ENCODE measurements at regions not wholly inside any gene's neighbourhood (a gene's known extent, or its start where the extent isn't known, plus 50 kb on each side); places are given as distances from the start of the nearest gene placed in this dataset.

GRCh38 chr1:177354247-177354646 lies 183.5 kb downstream of the BRINP2 start:
- TF ChIP-seq CTCF (conservative IDR thresholded peaks at IDR 0.05): no peak
- TF ChIP-seq EZH2 (IDR thresholded peaks at IDR 0.05; ENCODE audit: low read depth): no peak

All from PC-9 (cell line).